NCI-H748 (cell line): ENCODE measurements at regions not wholly inside any gene's neighbourhood (a gene's known extent, or its start where the extent isn't known, plus 50 kb on each side); places are given as distances from the start of the nearest gene placed in this dataset.
A peak's percentile ranks its signal among the peaks of the same experiment; 100 is the strongest.

Source experiments
- DNase-seq: peaks from one replicate; lab custom pipeline; 2025; ENCODE audit not compliant: unreplicated experiment; lab: John Stamatoyannopoulos, UW

GRCh38 chr15:87805117-87805820 lies 451.3 kb downstream of the NTRK3 start:
- DNase-seq: no peak

- DNase-seq: no peak
Measured at GRCh38 chr15:87804451-87804850, 452.1 kb downstream of the NTRK3 start.

GRCh38 chr15:87799838-87800237 lies 456.7 kb downstream of the NTRK3 start:
- DNase-seq: no peak

GRCh38 chr15:87799428-87799827 lies 457.1 kb downstream of the NTRK3 start:
- no peak for DNase-seq

DNA sequence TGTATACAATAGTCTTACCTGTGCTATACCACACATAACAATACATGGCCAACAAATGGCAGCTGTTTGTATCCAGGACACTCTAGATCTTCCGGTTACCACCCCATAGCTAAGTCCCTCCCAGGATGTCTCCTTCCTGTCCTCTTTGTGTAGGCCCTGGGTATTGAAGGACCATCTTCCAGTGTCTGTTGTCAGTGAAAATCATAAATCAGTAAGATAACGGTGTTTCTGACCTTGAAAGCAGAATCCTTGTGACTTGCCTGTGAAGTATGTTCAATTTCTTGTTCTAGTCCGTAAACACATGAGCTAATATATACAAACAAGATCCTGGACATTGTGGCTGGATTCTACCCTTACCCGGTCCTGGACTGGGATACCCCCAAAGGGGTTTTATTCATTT lies 462.8 kb downstream of the NTRK3 start:
- no peak for DNase-seq

DNA sequence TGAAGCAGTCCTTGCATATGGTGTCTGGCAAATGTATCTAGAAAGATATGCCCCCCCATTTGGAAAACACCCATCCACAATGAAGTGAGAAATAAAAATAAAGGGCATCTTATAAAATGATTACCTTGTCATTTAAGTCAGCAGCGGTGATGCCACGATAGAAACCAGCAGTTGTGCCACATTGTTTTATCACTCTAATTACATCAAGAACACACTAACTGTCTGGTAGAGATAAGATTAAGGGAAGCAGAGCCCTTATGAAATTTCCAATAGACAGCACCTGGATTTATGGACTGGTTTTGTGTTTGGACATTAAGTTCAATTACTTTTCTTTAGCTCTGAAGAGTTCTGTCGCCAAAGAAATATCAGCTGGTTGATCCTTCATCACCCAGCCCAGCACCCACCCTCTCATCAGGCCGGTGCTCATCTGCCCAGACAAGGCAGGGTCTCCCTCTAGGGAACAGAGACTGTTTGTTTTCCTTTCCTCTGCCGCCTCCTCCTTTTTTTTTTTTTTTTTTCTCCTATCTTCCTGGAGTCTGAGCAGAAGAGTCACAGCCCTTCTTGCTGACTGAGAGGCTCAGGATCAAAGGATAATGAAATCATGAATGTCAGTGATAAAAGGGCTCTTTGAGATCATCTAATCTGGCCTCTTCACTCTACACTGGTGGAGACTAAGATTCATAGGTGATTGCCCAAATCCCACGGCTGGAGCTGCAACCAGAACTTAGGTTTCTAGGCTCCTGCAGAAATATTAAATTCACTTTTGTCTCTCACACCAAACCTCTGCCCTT lies 464.1 kb downstream of the NTRK3 start:
- no peak for DNase-seq

GRCh38 chr15:87781959-87782625 lies 474.4 kb downstream of the NTRK3 start:
- DNase-seq: no peak

- DNase-seq: no peak
Measured at GRCh38 chr15:87779746-87780145, 476.8 kb downstream of the NTRK3 start.

DNA sequence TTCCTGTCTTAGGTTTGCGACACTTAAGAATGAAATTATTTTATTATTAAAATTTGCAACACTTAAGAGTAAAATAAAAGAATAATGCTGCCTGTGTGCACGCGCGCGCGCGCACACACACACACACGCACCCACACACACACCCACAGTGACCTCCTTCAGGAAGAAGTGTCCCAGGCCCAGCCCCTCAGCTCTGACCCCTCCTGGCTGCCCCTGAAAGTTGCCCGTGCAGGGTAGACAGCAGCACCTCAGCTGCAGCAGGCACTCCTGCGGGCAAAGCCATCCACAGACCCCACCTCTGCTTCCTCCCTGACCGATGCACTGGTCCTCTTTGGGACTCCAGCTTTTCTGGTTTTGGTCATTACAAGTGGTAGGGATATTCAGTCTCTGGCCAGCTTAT lies 478.2 kb downstream of the NTRK3 start:
- no peak for DNase-seq

GRCh38 chr15:87777054-87777561 lies 479.4 kb downstream of the NTRK3 start:
- DNase-seq: no peak

DNA sequence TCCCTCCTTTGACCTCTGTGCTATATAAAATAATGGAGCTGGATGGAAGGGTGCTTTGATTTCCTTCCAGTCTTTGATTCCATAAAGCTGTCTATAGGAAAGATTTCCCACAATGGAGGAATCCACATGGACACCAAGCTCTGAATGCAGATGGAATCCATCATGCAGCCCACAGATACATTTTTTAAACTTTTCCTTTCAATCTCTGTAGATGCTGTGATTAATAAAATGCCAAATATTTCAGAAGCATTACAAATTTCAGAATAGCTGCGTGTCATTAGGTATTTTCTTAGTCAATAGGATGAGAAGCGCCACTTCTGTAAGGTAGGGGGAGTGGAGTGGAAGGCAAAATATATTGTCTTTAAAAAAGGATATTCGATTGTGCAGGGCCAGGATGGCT lies 489.0 kb downstream of the NTRK3 start:
- DNase-seq: no peak

DNA sequence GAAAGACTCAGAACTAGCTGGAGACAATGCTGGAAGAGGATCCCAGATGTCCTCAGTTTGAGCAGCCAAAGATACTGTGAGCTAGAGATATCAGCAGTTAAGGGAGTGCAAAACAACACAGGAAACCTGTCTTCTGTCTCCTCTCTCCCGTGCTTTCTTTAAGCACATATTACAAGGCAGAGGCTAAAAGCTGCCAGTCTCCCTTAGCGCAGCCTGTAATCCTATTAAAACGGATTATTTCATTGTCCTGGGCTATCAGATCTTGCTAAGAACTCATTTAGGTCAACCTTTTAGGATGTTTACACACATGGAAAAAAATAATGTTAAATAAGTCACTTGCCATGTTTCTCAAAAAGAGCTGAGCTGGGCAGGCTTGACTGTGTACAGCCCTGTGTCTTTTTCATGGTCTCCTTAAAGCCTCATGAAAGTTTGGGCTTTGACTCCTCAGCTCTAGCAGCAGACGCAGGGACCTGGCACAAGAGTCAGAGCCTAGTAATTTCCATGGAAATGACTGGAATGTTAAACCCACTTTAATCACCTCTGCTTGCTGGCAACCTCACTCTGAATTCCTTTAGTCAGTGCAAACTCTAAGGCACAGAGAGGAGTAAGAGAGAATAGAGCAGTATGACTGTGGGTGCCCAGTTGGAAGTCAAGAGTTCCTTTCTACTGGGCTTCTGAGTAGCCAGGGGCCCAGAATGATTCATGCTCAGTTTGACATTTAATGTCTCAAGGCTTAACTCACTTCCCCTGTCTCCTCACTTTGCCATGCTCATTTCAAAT lies 491.9 kb downstream of the NTRK3 start:
- no peak for DNase-seq

DNA sequence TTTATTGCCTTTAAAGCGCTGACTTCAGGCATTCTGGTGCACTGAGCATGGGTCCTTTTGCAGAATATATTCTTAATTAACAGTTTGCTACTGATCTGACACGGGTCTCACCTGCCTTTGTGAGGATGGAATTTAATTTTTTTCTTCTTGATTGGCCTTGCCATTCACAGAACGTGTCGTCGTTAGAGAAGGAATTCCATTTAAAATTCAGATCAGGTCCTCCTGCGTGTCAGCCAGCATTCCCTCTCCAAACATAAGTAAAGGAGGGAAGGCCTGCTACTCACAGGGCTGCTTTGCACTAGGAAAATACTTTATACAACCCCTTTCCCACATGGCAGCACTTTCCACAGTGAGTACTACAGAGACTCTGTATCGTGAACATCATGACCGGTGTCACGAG lies 492.7 kb downstream of the NTRK3 start:
- DNase-seq: no peak

DNA sequence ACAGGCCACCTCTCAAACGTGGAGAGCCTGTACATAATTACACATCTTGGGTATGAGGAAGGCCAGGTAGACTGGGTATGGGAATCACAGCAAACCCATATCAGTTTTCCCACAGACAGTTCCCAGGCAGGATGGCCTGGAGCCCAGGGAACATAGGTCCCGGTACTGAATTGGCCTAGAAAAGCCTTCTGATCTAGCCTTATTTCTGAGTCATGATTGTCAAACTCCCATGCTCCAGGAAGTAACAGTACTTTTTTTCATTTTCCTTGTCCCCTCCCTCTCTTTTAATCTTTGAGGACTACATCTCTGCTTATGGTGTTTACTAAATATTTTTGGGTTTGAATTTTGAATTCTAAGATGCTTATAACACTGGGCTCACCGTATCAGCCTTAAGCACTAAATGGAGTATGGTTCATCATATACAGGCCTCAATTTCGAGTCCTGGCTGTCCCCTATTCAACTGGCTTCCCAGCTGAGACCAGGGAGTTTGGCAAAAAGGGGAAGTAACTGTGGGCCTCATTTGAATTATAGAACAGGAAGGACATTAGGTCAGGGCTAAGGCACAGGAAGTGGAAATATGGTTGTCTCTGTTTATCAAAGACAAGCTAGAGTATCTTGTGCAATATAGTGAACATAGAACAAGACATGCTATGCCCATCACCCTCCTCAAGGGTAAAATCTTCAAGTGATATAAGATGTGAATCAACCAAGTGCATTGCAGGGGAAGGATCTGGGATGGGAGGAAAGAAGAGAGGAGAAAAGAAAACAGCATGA lies 494.6 kb downstream of the NTRK3 start:
- DNase-seq: no peak

DNA sequence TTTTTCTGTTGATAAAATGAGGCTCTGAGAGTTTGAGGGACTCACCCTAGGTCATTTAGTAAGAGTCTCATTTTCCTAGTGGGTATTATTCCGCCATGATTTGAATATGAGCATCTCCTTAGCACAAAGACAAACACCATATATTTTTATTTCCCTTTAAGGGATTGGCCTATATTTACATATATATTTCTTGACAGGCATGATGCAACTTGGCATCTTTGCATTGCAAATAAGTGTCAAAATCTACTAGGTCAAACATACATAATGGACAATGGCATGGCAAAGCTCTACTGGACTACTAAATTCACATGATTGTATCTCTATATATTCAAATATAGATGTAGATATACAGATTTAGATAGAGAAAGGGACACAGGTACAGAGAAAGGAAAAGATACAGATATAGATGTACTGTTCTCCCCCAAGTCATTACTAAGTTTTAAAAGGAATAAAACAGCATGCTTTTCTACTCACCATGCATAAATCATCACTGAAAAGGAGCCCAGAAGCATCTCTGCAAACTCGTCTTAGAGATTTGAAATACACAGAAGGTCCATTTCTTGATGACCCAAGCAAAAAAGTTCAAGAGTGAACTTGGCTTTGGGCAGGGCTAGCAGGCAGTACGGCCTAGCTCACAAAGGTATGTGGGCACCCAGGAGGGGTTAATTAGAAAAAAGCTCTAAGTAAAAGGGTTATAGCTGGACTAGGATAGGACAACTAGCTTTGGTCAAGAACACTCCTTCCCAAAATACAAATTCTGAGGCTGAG lies 495.8 kb downstream of the NTRK3 start:
- DNase-seq: no peak

DNA sequence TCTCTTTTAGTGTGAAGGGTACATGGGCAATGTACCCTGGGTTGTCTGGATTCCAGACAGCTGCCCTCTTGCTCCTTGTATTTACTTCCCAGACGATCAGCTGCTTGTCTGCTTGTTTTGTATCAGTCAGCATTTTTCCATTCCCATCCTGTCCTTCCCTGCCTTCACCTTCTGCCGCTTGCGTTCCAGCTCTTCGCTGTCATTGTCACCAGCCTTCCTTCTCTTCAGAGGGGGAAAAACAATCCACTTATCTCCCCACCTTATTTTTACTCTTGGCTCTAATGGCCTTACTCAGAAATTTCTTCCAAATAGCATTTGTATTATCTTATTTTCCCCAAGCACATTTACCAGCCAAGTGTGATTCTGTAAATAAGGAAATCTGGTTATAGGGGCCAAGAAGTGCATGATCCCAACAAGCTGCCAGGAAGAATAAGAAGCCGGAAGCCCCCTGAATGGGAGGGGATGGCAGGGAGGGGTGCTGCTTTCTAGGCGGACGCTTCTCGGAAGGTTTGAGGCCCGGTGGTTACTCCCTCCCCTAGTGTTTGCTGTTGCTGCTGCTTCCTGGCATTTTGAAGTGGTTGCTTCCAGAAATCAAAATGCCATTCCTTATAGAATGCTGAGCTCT lies 497.6 kb downstream of the NTRK3 start:
- DNase-seq: no peak

GRCh38 chr15:87757084-87757483 lies 499.5 kb downstream of the NTRK3 start:
- no peak for DNase-seq

DNA sequence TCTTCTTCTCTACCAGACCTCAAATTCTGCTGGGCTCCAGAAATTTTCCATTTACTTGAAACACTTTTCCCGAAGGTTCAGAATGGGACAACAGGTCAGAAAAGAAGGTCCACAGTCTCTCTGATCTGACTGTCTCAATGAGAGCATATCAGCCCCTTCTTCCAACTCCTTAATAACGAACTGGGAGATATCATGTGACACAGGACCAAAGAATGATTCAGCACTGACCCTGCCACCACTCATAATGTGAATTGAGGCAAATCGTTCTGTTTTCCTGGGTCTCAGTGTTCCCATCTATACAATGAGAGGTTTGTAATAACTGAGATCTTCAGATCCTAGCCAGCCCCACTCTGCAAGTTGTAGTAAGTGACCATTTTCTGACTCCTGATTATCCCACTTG lies 500.5 kb downstream of the NTRK3 start:
- no peak for DNase-seq

DNA sequence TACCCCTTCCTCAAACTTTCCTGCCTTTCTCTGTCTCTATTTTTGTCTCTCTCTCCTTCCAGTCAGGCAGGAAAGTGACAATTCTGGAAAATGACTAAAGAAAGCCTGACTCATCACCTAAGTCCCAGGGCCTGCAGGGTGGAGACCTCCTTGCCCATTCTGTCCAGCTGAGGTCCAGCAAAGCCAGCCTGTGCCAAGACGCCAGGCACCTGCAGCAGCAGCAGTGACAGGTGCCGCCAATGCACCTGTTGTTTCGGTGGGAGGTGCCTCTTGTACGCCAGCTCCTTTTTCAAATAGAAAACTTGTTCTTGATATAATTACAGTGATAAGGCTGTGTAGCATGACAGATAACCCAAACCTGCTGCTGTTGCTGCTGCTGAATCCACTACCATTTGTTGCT lies 501.3 kb downstream of the NTRK3 start:
- peak; percentile 88 for DNase-seq
